ENCODE measurements at regions not wholly inside any gene's neighbourhood (a gene's known extent, or its start where the extent isn't known, plus 50 kb on each side); places are given as distances from the start of the nearest gene placed in this dataset.

- TF ChIP-seq POLR2AphosphoS5 (IDR thresholded peaks at IDR 0.05) = no peak
- TF ChIP-seq CTCF (IDR thresholded peaks at IDR 0.05) = no peak
Measured at GRCh38 chr14:43260056-43260455, 1247.0 kb downstream of the FSCB start.
